HG03469 (cell line): ENCODE measurements at regions not wholly inside any gene's neighbourhood (a gene's known extent, or its start where the extent isn't known, plus 50 kb on each side); places are given as distances from the start of the nearest gene placed in this dataset.

Experiments used
- ATAC-seq: cut with Tn5 transposase; IDR thresholded peaks from one replicate; pipeline ENCODE4 v1.9.1; 2021; ENCODE audit warnings: mild to moderate bottlenecking, moderate library complexity, moderate number of reproducible peaks; ENCODE audit not compliant: unreplicated experiment

- ATAC-seq, result no peak
These were observed 634.2 kb upstream of the SETBP1 start for GRCh38 chr18:44046376-44046975.

- ATAC-seq, result no peak
These were observed 633.1 kb upstream of the SETBP1 start for GRCh38 chr18:44047585-44047984.

GRCh38 chr18:44048435-44048834 is 632.3 kb upstream of the SETBP1 start:
- no peak for ATAC-seq

GRCh38 chr18:44048846-44049245 is 631.8 kb upstream of the SETBP1 start:
- no peak for ATAC-seq

GRCh38 chr18:44051026-44051425 is 629.7 kb upstream of the SETBP1 start:
- ATAC-seq, result no peak

GRCh38 chr18:44054514-44054913 is 626.2 kb upstream of the SETBP1 start:
- peak; percentile 69 for ATAC-seq

GRCh38 chr18:44060197-44060596 is 620.5 kb upstream of the SETBP1 start:
- ATAC-seq, result no peak

GRCh38 chr18:44061438-44061837 is 619.2 kb upstream of the SETBP1 start:
- ATAC-seq, result no peak

- peak; percentile 66 for ATAC-seq
These were observed 618.3 kb upstream of the SETBP1 start for GRCh38 chr18:44062345-44062744.

GRCh38 chr18:44065206-44065605 is 615.5 kb upstream of the SETBP1 start:
- ATAC-seq, result no peak

GRCh38 chr18:44066541-44066940 is 614.1 kb upstream of the SETBP1 start:
- ATAC-seq, result no peak

- no peak for ATAC-seq
These were observed 613.5 kb upstream of the SETBP1 start for GRCh38 chr18:44067186-44067585.

GRCh38 chr18:44075038-44075437 is 605.6 kb upstream of the SETBP1 start:
- ATAC-seq, result no peak

GRCh38 chr18:44079606-44080005 is 601.1 kb upstream of the SETBP1 start:
- no peak for ATAC-seq

- ATAC-seq, result no peak
These were observed 600.6 kb upstream of the SETBP1 start for GRCh38 chr18:44080054-44080453.

GRCh38 chr18:44089732-44090131 is 591.0 kb upstream of the SETBP1 start:
- no peak for ATAC-seq

- ATAC-seq, result no peak
These were observed 590.2 kb upstream of the SETBP1 start for GRCh38 chr18:44090453-44090852.

- no peak for ATAC-seq
These were observed 587.4 kb upstream of the SETBP1 start for GRCh38 chr18:44093253-44093652.

- ATAC-seq, result no peak
These were observed 584.7 kb upstream of the SETBP1 start for GRCh38 chr18:44096016-44096415.

- ATAC-seq, result no peak
These were observed 582.1 kb upstream of the SETBP1 start for GRCh38 chr18:44098551-44099098.

- ATAC-seq, result no peak
These were observed 573.5 kb upstream of the SETBP1 start for GRCh38 chr18:44107187-44107586.

- ATAC-seq, result no peak
These were observed 569.4 kb upstream of the SETBP1 start for GRCh38 chr18:44111337-44111736.

- no peak for ATAC-seq
These were observed 562.9 kb upstream of the SETBP1 start for GRCh38 chr18:44117821-44118220.
